HCT116 (cell line): ENCODE measurements at regions not wholly inside any gene's neighbourhood (a gene's known extent, or its start where the extent isn't known, plus 50 kb on each side); places are given as distances from the start of the nearest gene placed in this dataset.

ENCODE experiments used
- ATAC-seq: fragments of 200-7000 bp; cut with Tn5 transposase; 2 replicates; pipeline ENCODE4 v1.9.1; 2020; ENCODE audit warnings: mild to moderate bottlenecking, moderate library complexity
- BruUV-seq: library from RNA; stranded (reverse); fragments of 400-500 nt; replicated peaks from 2 replicates; lab custom pipeline; 2021; lab: Mats Ljungman, UMichigan
- CTCF ChIA-PET: fragments of 300-600 bp; sonication (Branson Sonifier 250); formaldehyde crosslinking; loops from one replicate; lab custom pipeline; 2021; ENCODE audit warnings: antibody characterized with exemption; lab: Charles Lee
- POLR2A ChIA-PET: fragments of 300-600, 350-600 bp; sonication (Branson Sonifier 250); formaldehyde crosslinking; loops from one replicate; lab custom pipeline; 2021; ENCODE audit warnings: antibody characterized with exemption; lab: Charles Lee
- RAD21 ChIA-PET, 2 experiments: fragments of 300-600 bp; sonication (Branson Sonifier 250); formaldehyde crosslinking; loops; one replicate each; lab custom pipeline; 2023; ENCODE audit warnings: low total read pairs in 2 of 2; ENCODE audit not compliant: uncharacterized antibody in 2 of 2, unreplicated experiment in 2 of 2, low non-redundant PET in 1 of 2; lab: Charles Lee
- DNase-seq: peaks from one replicate; pipeline ENCODE4 v3.0.0-alpha.2; 2010; ENCODE audit warnings: low read depth, low spot score
- H2AFZ ChIP-seq: fragments of 200-600 bp; shearing (Covaris generic), sonication (generic); 2 replicates; pipeline ENCODE4 v1.6.1; 2017; ENCODE audit warnings: low read depth, mixed run types, mixed read lengths, antibody characterized with exemption, low read length; ENCODE audit not compliant: poor library complexity, severe bottlenecking
- H3K27ac ChIP-seq: 2 replicates; pipeline ENCODE4 v1.5.1; 2012; ENCODE audit warnings: low read depth, low read length
- H3K27me3 ChIP-seq: fragments of 200-600 bp; sonication (generic); 2 replicates; pipeline ENCODE4 v1.6.1; 2016; ENCODE audit warnings: mixed run types, low read length, mixed read lengths; ENCODE audit not compliant: insufficient read depth
- H3K36me3 ChIP-seq, 2 experiments: fragments of 200-500 bp in 1 of 2; fragments of 200-600 bp in 1 of 2; sonication (Bioruptor generic) in 1 of 2; sonication (generic) in 1 of 2; 2 replicates each; pipeline versions ENCODE4 v1.5.1 to v1.6.1; 2014 to 2016; ENCODE audit warnings: low read length in 2 of 2, inconsistent platforms in 1 of 2, mixed read lengths in 1 of 2, mixed run types in 1 of 2; ENCODE audit not compliant: insufficient read depth in 2 of 2, control insufficient read depth in 1 of 2
- H3K4me1 ChIP-seq, 2 experiments: fragments of 200-600 bp in 1 of 2; sonication (generic) in 1 of 2; 2 replicates each; pipeline versions ENCODE4 v1.5.1 to v1.6.1; 2012 to 2017; ENCODE audit warnings: low read length in 2 of 2, inconsistent platforms in 1 of 2, mild to moderate bottlenecking in 1 of 2, mixed read lengths in 1 of 2, mixed run types in 1 of 2, moderate library complexity in 1 of 2; ENCODE audit not compliant: insufficient read depth in 2 of 2, control insufficient read depth in 1 of 2
- H3K4me2 ChIP-seq: fragments of 200-600 bp; sonication (generic); 2 replicates; pipeline ENCODE4 v1.6.1; 2017; ENCODE audit warnings: mixed run types, low read length, mixed read lengths
- H3K4me3 ChIP-seq, 2 experiments: fragments of 200-600 bp in 1 of 2; sonication (generic) in 1 of 2; replicated peaks in 1 of 2; 2 replicates each; pipeline ENCODE4 v1.5.1; 2011 to 2016; ENCODE audit warnings: low read length in 2 of 2, control low read depth in 1 of 2, low read depth in 1 of 2, mild to moderate bottlenecking in 1 of 2, mixed read lengths in 1 of 2, mixed run types in 1 of 2
- H3K79me2 ChIP-seq: fragments of 200-600 bp; sonication (generic); 2 replicates; pipeline ENCODE4 v1.6.1; 2017; ENCODE audit warnings: mild to moderate bottlenecking, mixed run types, low read length, moderate library complexity, mixed read lengths; ENCODE audit not compliant: insufficient read depth
- H3K9ac ChIP-seq: fragments of 200-600 bp; sonication (generic); 2 replicates; pipeline ENCODE4 v1.6.1; 2016; ENCODE audit warnings: low read length, mixed read lengths
- H3K9me2 ChIP-seq: fragments of 200-600 bp; sonication (generic), shearing (Covaris generic); 2 replicates; pipeline ENCODE4 v1.6.1; 2017; ENCODE audit warnings: mixed run types, mild to moderate bottlenecking, moderate library complexity; ENCODE audit not compliant: insufficient read depth
- H3K9me3 ChIP-seq, 2 experiments: fragments of 200-500 bp in 1 of 2; fragments of 200-600 bp in 1 of 2; sonication (Bioruptor generic) in 1 of 2; sonication (generic) in 1 of 2; 2 replicates each; pipeline ENCODE4 v1.6.1; 2014 to 2017; ENCODE audit warnings: low read length in 2 of 2, mixed read lengths in 2 of 2, inconsistent platforms in 1 of 2, low read depth in 1 of 2, mild to moderate bottlenecking in 1 of 2, mixed run types in 1 of 2, moderate library complexity in 1 of 2; ENCODE audit not compliant: control insufficient read depth in 1 of 2, insufficient read depth in 1 of 2
- H4K20me1 ChIP-seq: fragments of 200-600 bp; sonication (generic), shearing (Covaris generic); 2 replicates; pipeline ENCODE4 v1.6.1; 2017; ENCODE audit warnings: mixed run types, mild to moderate bottlenecking, moderate library complexity; ENCODE audit not compliant: insufficient read depth
- CTCF ChIP-seq, 3 experiments: fragments of 200-600 bp in 1 of 3; sonication (generic) in 1 of 3; IDR thresholded peaks in 2 of 3; conservative IDR thresholded peaks in 1 of 3; 2 replicates each; pipeline ENCODE4 v1.5.1; 2012 to 2017; ENCODE audit warnings: low read depth in 2 of 3, low read length in 2 of 3, antibody characterized with exemption in 1 of 3, borderline replicate concordance in 1 of 3, control low read depth in 1 of 3, mild to moderate bottlenecking in 1 of 3, mixed read lengths in 1 of 3, mixed run types in 1 of 3, moderate library complexity in 1 of 3; ENCODE audit not compliant: insufficient read depth in 1 of 3
- ELF1 ChIP-seq: IDR thresholded peaks from 2 replicates; pipeline ENCODE4 v1.6.1; 2012; ENCODE audit warnings: low read depth, borderline replicate concordance
- EZH2 ChIP-seq: fragments of 200-600 bp; sonication (generic); IDR thresholded peaks from 2 replicates; pipeline ENCODE4 v1.6.1; 2017; ENCODE audit warnings: antibody characterized with exemption, mixed run types
- POLR2A ChIP-seq: IDR thresholded peaks from 2 replicates; pipeline ENCODE4 v1.7.0; 2011; ENCODE audit warnings: borderline replicate concordance; ENCODE audit not compliant: insufficient read depth, insufficient read length; ENCODE audit errors: extremely low read depth
- RAD21 ChIP-seq: IDR thresholded peaks from 2 replicates; pipeline ENCODE4 v1.6.1; 2012; ENCODE audit warnings: low read depth, mild to moderate bottlenecking
- REST ChIP-seq: IDR thresholded peaks from 2 replicates; pipeline ENCODE4 v1.6.1; 2012; ENCODE audit warnings: low read depth
- SP1 ChIP-seq: IDR thresholded peaks from 2 replicates; pipeline ENCODE4 v1.6.1; 2012; ENCODE audit warnings: low read depth
- ZFX ChIP-seq: fragments of 450-650 bp; IDR thresholded peaks from 2 replicates; pipeline ENCODE4 v1.6.1; 2017
- intact Hi-C: fragments of 100-400 bp; cut with micrococcal nuclease; formaldehyde crosslinking; loops from 2 replicates; pipeline ENCODE4 v1.10.0; 2022

GRCh38 chr1:228963795-228964177 is 228.5 kb downstream of the RHOU start:
- DNase-seq (no peak), ATAC-seq (no peak)
- ChIA-PET RAD21 (interaction anchor here in 1 of 2 experiments (0.8 kb wide), 1 partner anchor 125 kb away, joined by 3 read pairs; no protein-coding TSS in a partner anchor), CTCF (no interaction called here), POLR2A (no interaction called here)
- no peaks in the 10 kb centered on the region for H4K20me1 ChIP-seq
- H3K4me1 ChIP-seq = peaks cover 0 to 10% of the 10 kb centered on the region in 2 experiments; a peak in 2 of 4 replicates
- no peaks in the 10 kb centered on the region for H3K79me2 ChIP-seq
- no peak overlapping the region for H3K4me3 ChIP-seq
- H3K9me2 ChIP-seq = no peaks in the 10 kb centered on the region
- no peak for TF ChIP-seq RAD21
- TF ChIP-seq POLR2A = no peak
- no peak for TF ChIP-seq REST
- no peak for TF ChIP-seq ZFX
- TF ChIP-seq EZH2 = no peak
- no peak for TF ChIP-seq ELF1
- TF ChIP-seq SP1 = no peak
- no peak for TF ChIP-seq CTCF (IDR thresholded peaks at IDR 0.05 in 2 of 3, conservative IDR thresholded peaks at IDR 0.05 in 1 of 3; ENCODE audit: borderline replicate concordance in 1 of 3, insufficient read depth in 1 of 3, low read depth in 2 of 3, low read length in 2 of 3)
- H3K27ac ChIP-seq = no peak overlapping the region
- no peaks in the 10 kb centered on the region for H3K36me3 ChIP-seq
- H3K9ac ChIP-seq = no peak overlapping the region
- H2AFZ ChIP-seq = no peak overlapping the region
- no TSS peak for BruUV-seq
- no peaks in the 10 kb centered on the region for H3K9me3 ChIP-seq
- no peak overlapping the region for H3K4me2 ChIP-seq
- intact Hi-C loops = no loop called here
- no peaks in the 10 kb centered on the region for H3K27me3 ChIP-seq
